T-helper 2 cell treated with Interferon-gamma antibody and Interleukin-4, amounts not matched to agents 5 μg/mL and 100 μg/mL, for 36 hours (primary cell): ENCODE measurements at regions not wholly inside any gene's neighbourhood (a gene's known extent, or its start where the extent isn't known, plus 50 kb on each side); places are given as distances from the start of the nearest gene placed in this dataset.

ENCODE experiments used
- DNase-seq: peaks from one replicate; pipeline ENCODE4 v3.0.0; 2021; ENCODE audit warnings: low spot score
- H3K27ac Mint-ChIP-seq: one replicate; pipeline ENCODE4 v1.8.0; 2021; ENCODE audit warnings: mild to moderate bottlenecking, mixed read lengths
- H3K27me3 Mint-ChIP-seq: one replicate; pipeline ENCODE4 v1.8.0; 2021; ENCODE audit warnings: low read depth, mixed read lengths
- H3K36me3 Mint-ChIP-seq: one replicate; pipeline ENCODE4 v1.8.0; 2021; ENCODE audit warnings: low read depth, mixed read lengths
- H3K4me1 Mint-ChIP-seq: one replicate; pipeline ENCODE4 v1.8.0; 2021; ENCODE audit warnings: low read depth, mixed read lengths
- H3K4me3 Mint-ChIP-seq: one replicate; pipeline ENCODE4 v1.8.0; 2022; ENCODE audit warnings: mild to moderate bottlenecking, moderate library complexity, mixed read lengths
- H3K9me3 Mint-ChIP-seq: one replicate; pipeline ENCODE4 v1.8.0; 2021; ENCODE audit warnings: mixed read lengths

GRCh38 chr16:51924744-51925143 is 622.2 kb downstream of the TOX3 start:
- no peaks in the 10 kb centered on the region for H3K27me3 Mint-ChIP-seq

GRCh38 chr16:51922476-51922875 is 624.5 kb downstream of the TOX3 start:
- no peak for DNase-seq
- Mint-ChIP-seq H3K27me3 (no peaks in the 10 kb centered on the region), H3K4me1 (no peaks in the 10 kb centered on the region), H3K4me3 (no peak overlapping the region), H3K9me3 (peaks cover 16% of the 10 kb centered on the region), H3K27ac (no peak overlapping the region), H3K36me3 (no peaks in the 10 kb centered on the region)

More at GRCh38 chr16:51924744-51925143, 622.2 kb downstream of the TOX3 start:
- Mint-ChIP-seq H3K9me3 (peaks cover 19% of the 10 kb centered on the region), H3K36me3 (no peaks in the 10 kb centered on the region), H3K27ac (no peak overlapping the region), H3K4me1 (no peaks in the 10 kb centered on the region), H3K4me3 (no peak overlapping the region)
- DNase-seq: no peak

- Mint-ChIP-seq H3K9me3 (peaks cover 13% of the 10 kb centered on the region), H3K4me1 (no peaks in the 10 kb centered on the region), H3K4me3 (no peak overlapping the region), H3K27ac (no peak overlapping the region), H3K36me3 (no peaks in the 10 kb centered on the region), H3K27me3 (no peaks in the 10 kb centered on the region)
- no peak for DNase-seq
Measured at GRCh38 chr16:51919736-51920135, 627.2 kb downstream of the TOX3 start.

- H3K9me3 Mint-ChIP-seq: peaks cover 12% of the 10 kb centered on the region
- H3K36me3 Mint-ChIP-seq: no peaks in the 10 kb centered on the region
- H3K4me3 Mint-ChIP-seq: no peak overlapping the region
- no peak for DNase-seq
- no peak overlapping the region for H3K27ac Mint-ChIP-seq
- no peaks in the 10 kb centered on the region for H3K4me1 Mint-ChIP-seq
- no peaks in the 10 kb centered on the region for H3K27me3 Mint-ChIP-seq
Measured at GRCh38 chr16:51916814-51917213, 630.1 kb downstream of the TOX3 start.

GRCh38 chr16:51916231-51916630 is 630.7 kb downstream of the TOX3 start:
- Mint-ChIP-seq H3K9me3 (peaks cover 12% of the 10 kb centered on the region), H3K27ac (no peak overlapping the region), H3K27me3 (no peaks in the 10 kb centered on the region), H3K36me3 (no peaks in the 10 kb centered on the region), H3K4me3 (no peak overlapping the region), H3K4me1 (no peaks in the 10 kb centered on the region)
- DNase-seq: no peak

GRCh38 chr16:51907680-51908079 is 639.3 kb downstream of the TOX3 start:
- no peak for DNase-seq
- Mint-ChIP-seq H3K27ac (no peak overlapping the region), H3K9me3 (peaks cover 11% of the 10 kb centered on the region), H3K4me1 (no peaks in the 10 kb centered on the region), H3K4me3 (no peak overlapping the region), H3K27me3 (no peaks in the 10 kb centered on the region), H3K36me3 (no peaks in the 10 kb centered on the region)

GRCh38 chr16:51900221-51900780 is 646.6 kb downstream of the TOX3 start:
- no peak overlapping the region for H3K27ac Mint-ChIP-seq
- H3K4me1 Mint-ChIP-seq: no peaks in the 10 kb centered on the region
- no peaks in the 10 kb centered on the region for H3K36me3 Mint-ChIP-seq
- H3K4me3 Mint-ChIP-seq: no peak overlapping the region
- no peak for DNase-seq
- no peaks in the 10 kb centered on the region for H3K27me3 Mint-ChIP-seq
- H3K9me3 Mint-ChIP-seq: peaks cover 20% of the 10 kb centered on the region

- Mint-ChIP-seq H3K36me3 (no peaks in the 10 kb centered on the region), H3K27me3 (no peaks in the 10 kb centered on the region), H3K4me3 (no peak overlapping the region), H3K9me3 (peaks cover 21% of the 10 kb centered on the region), H3K4me1 (no peaks in the 10 kb centered on the region), H3K27ac (no peak overlapping the region)
- no peak for DNase-seq
Measured at GRCh38 chr16:51898872-51899271, 648.1 kb downstream of the TOX3 start.

GRCh38 chr16:51896013-51896412 is 650.9 kb downstream of the TOX3 start:
- Mint-ChIP-seq H3K9me3 (peaks cover 27% of the 10 kb centered on the region), H3K4me3 (no peak overlapping the region), H3K27ac (no peak overlapping the region), H3K27me3 (no peaks in the 10 kb centered on the region), H3K4me1 (no peaks in the 10 kb centered on the region), H3K36me3 (no peaks in the 10 kb centered on the region)
- DNase-seq: no peak

- Mint-ChIP-seq H3K27ac (no peak overlapping the region), H3K36me3 (no peaks in the 10 kb centered on the region), H3K27me3 (no peaks in the 10 kb centered on the region), H3K4me1 (no peaks in the 10 kb centered on the region), H3K9me3 (peaks cover 29% of the 10 kb centered on the region), H3K4me3 (no peak overlapping the region)
- no peak for DNase-seq
Measured at GRCh38 chr16:51892293-51893007, 654.5 kb downstream of the TOX3 start.

GRCh38 chr16:51888534-51888933 is 658.4 kb downstream of the TOX3 start:
- H3K4me1 Mint-ChIP-seq: no peaks in the 10 kb centered on the region
- DNase-seq: no peak
- no peaks in the 10 kb centered on the region for H3K27me3 Mint-ChIP-seq
- peaks cover 20% of the 10 kb centered on the region for H3K9me3 Mint-ChIP-seq
- no peaks in the 10 kb centered on the region for H3K36me3 Mint-ChIP-seq
- no peak overlapping the region for H3K27ac Mint-ChIP-seq
- H3K4me3 Mint-ChIP-seq: no peak overlapping the region

GRCh38 chr16:51888016-51888415 is 658.9 kb downstream of the TOX3 start:
- no peak overlapping the region for H3K27ac Mint-ChIP-seq
- no peaks in the 10 kb centered on the region for H3K27me3 Mint-ChIP-seq
- DNase-seq: no peak
- H3K4me1 Mint-ChIP-seq: no peaks in the 10 kb centered on the region
- no peak overlapping the region for H3K4me3 Mint-ChIP-seq
- peaks cover 15% of the 10 kb centered on the region for H3K9me3 Mint-ChIP-seq
- no peaks in the 10 kb centered on the region for H3K36me3 Mint-ChIP-seq

- H3K27ac Mint-ChIP-seq: no peak overlapping the region
- no peaks in the 10 kb centered on the region for H3K27me3 Mint-ChIP-seq
- no peaks in the 10 kb centered on the region for H3K4me1 Mint-ChIP-seq
- DNase-seq: no peak
- no peak overlapping the region for H3K4me3 Mint-ChIP-seq
- no peaks in the 10 kb centered on the region for H3K36me3 Mint-ChIP-seq
- H3K9me3 Mint-ChIP-seq: peaks cover 23% of the 10 kb centered on the region
Measured at GRCh38 chr16:51886456-51886855, 660.5 kb downstream of the TOX3 start.

GRCh38 chr16:51884773-51885172 is 662.2 kb downstream of the TOX3 start:
- Mint-ChIP-seq H3K27ac (no peak overlapping the region), H3K27me3 (no peaks in the 10 kb centered on the region), H3K4me1 (no peaks in the 10 kb centered on the region), H3K9me3 (peaks cover 25% of the 10 kb centered on the region), H3K4me3 (no peak overlapping the region), H3K36me3 (no peaks in the 10 kb centered on the region)
- DNase-seq: no peak

- H3K9me3 Mint-ChIP-seq: peaks cover 22% of the 10 kb centered on the region
- H3K4me3 Mint-ChIP-seq: no peak overlapping the region
- no peaks in the 10 kb centered on the region for H3K27me3 Mint-ChIP-seq
- H3K36me3 Mint-ChIP-seq: no peaks in the 10 kb centered on the region
- H3K27ac Mint-ChIP-seq: no peak overlapping the region
- no peaks in the 10 kb centered on the region for H3K4me1 Mint-ChIP-seq
- no peak for DNase-seq
Measured at GRCh38 chr16:51881731-51882130, 665.2 kb downstream of the TOX3 start.
